HEK293T (cell line): ENCODE measurements at regions not wholly inside any gene's neighbourhood (a gene's known extent, or its start where the extent isn't known, plus 50 kb on each side); places are given as distances from the start of the nearest gene placed in this dataset.

Source experiments
- CTBP1 ChIP-seq: fragments of 450-650 bp; IDR thresholded peaks from 2 replicates; pipeline ENCODE4 v1.6.1; 2016; ENCODE audit warnings: borderline replicate concordance
- ELF4 ChIP-seq: fragments of 450-650 bp; IDR thresholded peaks from 2 replicates; pipeline ENCODE4 v1.6.1; 2017; ENCODE audit warnings: antibody characterized with exemption
- FOXM1 ChIP-seq: fragments of 450-650 bp; IDR thresholded peaks from 2 replicates; pipeline ENCODE4 v1.6.1; 2017; ENCODE audit warnings: mild to moderate bottlenecking, borderline replicate concordance
- HDGF ChIP-seq: fragments of 450-650 bp; IDR thresholded peaks from 2 replicates; pipeline ENCODE4 v1.6.1; 2017; ENCODE audit warnings: antibody characterized with exemption, borderline replicate concordance
- LEF1 ChIP-seq: fragments of 450-650 bp; IDR thresholded peaks from 2 replicates; pipeline ENCODE4 v1.6.1; 2017; ENCODE audit warnings: mild to moderate bottlenecking, borderline replicate concordance
- PKNOX1 ChIP-seq: fragments of 450-650 bp; IDR thresholded peaks from 2 replicates; pipeline ENCODE4 v1.6.1; 2016
- SP1 ChIP-seq: fragments of 450-650 bp; IDR thresholded peaks from 2 replicates; pipeline ENCODE4 v1.6.1; 2017
- SUZ12 ChIP-seq: fragments of 450-650 bp; IDR thresholded peaks from 2 replicates; pipeline ENCODE4 v1.6.1; 2016; ENCODE audit warnings: mild to moderate bottlenecking
- TARDBP ChIP-seq: fragments of 450-650 bp; IDR thresholded peaks from 2 replicates; pipeline ENCODE4 v1.6.1; 2016
- ZNF384 ChIP-seq: fragments of 450-650 bp; IDR thresholded peaks from 2 replicates; pipeline ENCODE4 v1.6.1; 2016

GRCh38 chr20:57985278-57985677, 243.2 kb downstream of the ANKRD60 start:
- TF ChIP-seq CTBP1 (no peak), FOXM1 (no peak), ZNF384 (no peak), TARDBP (no peak), ELF4 (no peak), PKNOX1 (no peak), HDGF (no peak), SP1 (no peak), SUZ12 (no peak), LEF1 (no peak)
